ENCODE measurements at regions not wholly inside any gene's neighbourhood (a gene's known extent, or its start where the extent isn't known, plus 50 kb on each side); places are given as distances from the start of the nearest gene placed in this dataset.
"Not testable (repeated sequence)": the region's sequence is repeated elsewhere in the genome, so short reads cannot be mapped to it uniquely, and the experiment has no call there.

GRCh38 chr22:46040471-46041465, 63.8 kb upstream of the WNT7B start:
- DNase-seq (ENCODE audit: low read depth), result no peak

- no peak for DNase-seq (ENCODE audit: low read depth)
Measured at GRCh38 chr22:46041642-46042041, 64.7 kb upstream of the WNT7B start.

DNA sequence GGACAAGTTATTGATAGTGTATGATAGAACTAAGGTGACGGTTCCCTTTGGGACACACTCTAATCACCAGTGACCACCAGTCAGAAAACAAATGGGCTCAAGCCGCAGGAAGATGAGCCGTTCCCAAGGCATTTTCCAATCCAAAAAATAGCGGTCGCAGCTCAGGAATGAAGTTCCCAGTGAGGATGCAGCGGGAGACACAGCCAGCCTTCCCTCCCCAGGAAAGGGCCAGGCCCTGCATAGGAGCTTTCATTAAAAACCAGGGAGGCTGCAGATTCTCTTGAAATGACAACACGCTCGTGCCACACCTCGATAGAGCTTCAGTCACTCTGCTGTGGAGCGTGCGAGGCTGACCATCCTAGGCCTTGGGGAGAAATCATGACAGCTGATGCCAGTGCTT, 65.8 kb upstream of the WNT7B start:
- no peak for DNase-seq (ENCODE audit: low read depth)

GRCh38 chr22:46043339-46043738, 66.4 kb upstream of the WNT7B start:
- DNase-seq (ENCODE audit: low read depth), result no peak

- DNase-seq (ENCODE audit: low read depth), result no peak
Measured at GRCh38 chr22:46043816-46044620, 67.1 kb upstream of the WNT7B start.

- DNase-seq (ENCODE audit: low read depth), result no peak
Measured at GRCh38 chr22:46044621-46045458, 67.9 kb upstream of the WNT7B start.

DNA sequence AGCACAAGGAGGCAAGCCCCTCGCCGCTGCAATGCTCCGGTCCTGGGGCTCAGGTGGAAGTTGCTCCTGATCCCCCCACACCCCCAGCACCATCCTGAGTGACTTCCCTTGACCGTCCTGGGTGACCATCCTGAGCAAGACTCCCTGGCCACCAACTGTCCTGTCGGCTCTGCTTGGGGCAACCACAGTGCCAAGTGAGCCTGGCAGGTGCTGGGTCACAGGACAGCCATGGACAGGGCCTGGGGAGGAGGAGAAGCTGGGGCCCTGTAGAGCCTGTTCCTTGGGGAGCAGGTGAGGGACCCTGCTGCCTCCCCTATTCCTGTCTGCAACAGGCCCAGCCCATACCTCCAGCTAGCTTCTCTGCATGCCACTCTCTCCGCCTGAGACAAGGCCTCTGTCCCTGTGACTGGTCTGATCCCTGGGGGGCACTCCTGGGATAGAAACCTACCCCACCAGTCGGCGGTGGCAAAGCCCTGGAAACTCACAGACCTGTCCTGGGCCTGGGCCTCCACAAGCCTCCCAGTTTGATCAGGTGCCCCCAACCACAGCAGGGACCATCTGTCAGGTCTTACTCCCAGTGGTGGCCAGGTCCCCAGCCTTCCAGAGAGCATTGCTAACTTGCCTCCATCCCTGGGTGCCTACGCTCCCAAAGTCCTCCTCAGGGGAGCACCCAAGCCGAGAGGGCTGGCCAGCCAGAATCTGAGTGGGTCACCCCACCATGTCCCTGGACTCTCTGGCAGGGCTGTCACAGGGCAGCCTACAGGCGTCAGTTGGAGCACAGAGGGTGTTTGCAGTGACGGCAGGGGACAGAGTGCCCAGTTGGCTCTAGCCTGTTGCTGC, 68.7 kb upstream of the WNT7B start:
- DNase-seq (ENCODE audit: low read depth), result no peak

- DNase-seq (ENCODE audit: low read depth), result no peak
Measured at GRCh38 chr22:46046299-46046685, 69.3 kb upstream of the WNT7B start.

DNA sequence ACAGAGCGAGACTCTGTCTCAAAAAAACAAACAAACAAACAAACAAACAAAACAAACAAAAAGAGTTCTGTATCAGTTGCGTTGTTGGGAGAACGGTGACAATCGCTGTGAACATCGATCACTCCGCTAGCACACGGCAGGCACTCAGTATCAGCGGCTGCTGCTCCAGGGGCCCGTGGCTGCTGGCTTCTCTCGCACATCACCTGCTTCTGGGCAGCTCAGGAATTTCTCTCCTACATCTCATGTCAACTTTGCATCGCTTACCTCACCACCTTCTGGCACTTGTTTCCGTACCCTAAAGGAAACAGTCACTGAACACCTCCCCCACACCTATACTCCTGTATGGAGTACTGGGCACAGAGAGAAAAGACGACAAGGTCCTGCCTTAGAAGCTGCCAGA, 70.3 kb upstream of the WNT7B start:
- DNase-seq (ENCODE audit: low read depth), result no peak

GRCh38 chr22:46047841-46048595, 71.1 kb upstream of the WNT7B start:
- no peak for DNase-seq (ENCODE audit: low read depth)

GRCh38 chr22:46048661-46049060, 71.7 kb upstream of the WNT7B start:
- not testable (repeated sequence) for DNase-seq (ENCODE audit: low read depth)

DNA sequence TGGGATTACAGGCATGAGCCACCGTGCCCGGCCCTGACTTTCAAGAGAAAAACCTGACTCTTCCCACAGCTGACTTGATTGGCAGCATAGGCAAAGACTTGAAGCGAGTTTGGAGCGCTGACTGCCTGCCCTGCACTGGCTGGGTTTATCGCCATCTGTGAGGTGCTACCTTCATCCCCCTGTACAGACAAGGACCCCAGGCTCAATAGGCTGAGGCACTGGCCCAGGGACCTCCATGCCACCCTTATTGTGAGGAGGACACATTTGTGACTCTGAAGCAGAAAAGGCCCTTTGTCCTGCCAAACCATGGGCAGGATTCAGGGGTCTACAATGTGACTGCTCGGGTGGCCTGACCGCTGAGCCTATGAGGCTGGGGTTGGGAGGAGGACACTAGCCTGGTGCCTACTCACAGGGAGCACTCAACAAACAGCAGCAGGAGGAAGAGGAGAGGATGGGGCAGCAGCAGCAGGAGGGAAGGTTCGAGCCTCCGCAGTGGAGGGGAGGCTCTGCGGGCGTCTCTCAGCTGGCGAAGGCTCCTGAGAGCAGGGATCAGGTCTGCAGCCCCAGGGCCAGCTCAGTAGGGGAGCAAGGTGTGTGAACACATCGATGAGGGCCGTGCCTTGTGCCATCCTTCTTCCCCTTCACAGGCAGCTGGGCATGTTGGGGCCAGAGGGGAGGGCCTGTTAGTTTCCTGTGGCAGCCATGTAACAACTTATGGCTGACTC, 72.9 kb upstream of the WNT7B start:
- DNase-seq (ENCODE audit: low read depth), result no peak

GRCh38 chr22:46050451-46050845, 73.5 kb upstream of the WNT7B start:
- no peak for DNase-seq (ENCODE audit: low read depth)

DNA sequence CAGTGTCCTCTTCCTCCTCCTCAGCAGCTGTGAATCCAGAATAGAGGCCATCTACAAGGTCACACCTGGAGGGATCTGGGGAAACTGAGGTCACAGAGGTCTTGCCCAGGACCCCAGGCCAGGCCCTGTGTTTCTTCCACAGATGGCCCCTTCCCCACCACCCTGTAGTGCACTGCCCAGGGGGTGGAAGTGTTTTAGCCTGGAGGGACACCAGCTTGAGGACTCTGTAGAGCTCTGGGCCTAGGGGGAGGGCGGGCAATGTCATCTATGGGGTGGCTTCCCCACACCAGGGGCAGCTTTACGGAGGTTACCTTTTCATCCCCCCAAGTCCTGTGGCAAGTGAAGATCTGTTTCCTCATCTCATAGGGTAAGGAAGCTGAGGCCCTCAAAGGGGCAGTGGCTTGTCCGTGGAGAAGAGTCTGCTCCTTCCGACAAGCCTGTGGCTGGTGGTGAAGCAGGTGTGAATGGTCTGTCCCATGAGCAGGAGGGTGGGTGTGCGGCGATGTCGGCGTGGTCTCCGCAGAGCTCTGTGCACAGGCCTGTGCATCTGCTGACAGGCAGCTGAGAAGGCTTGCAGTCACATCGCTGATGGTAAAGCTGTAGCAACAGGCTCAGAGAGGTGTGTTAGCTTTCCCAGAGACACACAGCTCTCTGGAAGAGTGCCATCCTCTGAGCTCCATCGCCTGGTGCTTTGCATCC, 74.1 kb upstream of the WNT7B start:
- DNase-seq (ENCODE audit: low read depth), result no peak

GRCh38 chr22:46051646-46052045, 74.7 kb upstream of the WNT7B start:
- DNase-seq (ENCODE audit: low read depth), result no peak

DNA sequence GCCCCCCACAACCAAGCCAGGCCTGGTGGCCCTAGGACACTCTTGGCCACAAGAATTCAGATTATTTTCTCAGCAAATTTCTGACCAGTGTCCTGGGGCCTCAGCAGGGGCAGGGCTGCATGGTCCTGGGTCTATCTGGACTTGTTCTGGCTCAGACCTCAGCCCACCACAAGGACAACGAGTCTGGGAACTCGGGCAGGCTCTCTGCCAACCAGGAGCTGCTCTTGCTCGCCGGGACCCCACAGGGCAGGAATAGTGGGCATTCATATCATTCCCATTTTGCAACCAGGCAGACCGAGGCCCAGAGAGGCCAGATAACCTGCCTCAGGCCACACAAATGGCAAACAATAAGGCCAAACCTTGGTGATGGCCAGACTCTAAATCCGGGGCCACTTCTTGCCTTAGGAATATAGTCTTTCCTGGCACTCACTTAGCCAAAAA, 75.4 kb upstream of the WNT7B start:
- no peak for DNase-seq (ENCODE audit: low read depth)

DNA sequence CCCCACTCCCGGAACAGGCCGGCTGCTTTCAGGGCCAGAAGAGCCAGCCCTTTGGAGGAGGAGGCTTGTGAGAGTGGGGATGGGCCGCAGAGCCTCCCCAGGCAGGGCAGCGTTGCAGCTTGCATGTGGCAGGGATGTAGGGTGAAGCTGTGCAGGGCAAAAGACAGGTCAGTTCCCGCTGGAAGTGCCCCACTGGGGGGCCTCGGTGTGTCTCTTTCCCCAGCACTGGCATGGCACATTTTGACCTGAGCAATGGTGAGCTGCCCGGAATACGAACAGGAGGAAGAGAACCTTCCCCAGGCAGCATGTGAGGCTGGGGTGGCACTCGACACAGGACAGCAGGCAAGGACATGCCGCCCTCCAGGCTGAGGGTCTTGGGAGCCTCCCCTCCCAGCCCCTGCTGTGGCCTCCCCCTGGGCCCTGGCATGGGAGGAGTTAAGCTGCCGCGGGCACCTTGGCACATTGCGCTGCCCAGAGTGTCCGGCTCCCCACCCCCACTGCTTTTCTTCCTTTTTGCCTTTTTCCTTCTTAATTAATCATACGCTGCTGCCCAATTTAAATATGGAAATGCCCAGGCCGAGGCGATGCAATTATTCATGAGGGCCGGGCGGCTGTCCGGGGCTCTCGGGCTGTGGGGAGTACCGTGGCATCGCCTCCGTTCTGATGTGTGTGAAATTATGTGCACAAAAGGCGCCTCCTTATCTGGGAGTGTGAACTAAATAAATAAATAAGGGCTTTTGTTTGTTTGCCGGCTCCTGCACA, 76.0 kb upstream of the WNT7B start:
- no peak for DNase-seq (ENCODE audit: low read depth)

DNA sequence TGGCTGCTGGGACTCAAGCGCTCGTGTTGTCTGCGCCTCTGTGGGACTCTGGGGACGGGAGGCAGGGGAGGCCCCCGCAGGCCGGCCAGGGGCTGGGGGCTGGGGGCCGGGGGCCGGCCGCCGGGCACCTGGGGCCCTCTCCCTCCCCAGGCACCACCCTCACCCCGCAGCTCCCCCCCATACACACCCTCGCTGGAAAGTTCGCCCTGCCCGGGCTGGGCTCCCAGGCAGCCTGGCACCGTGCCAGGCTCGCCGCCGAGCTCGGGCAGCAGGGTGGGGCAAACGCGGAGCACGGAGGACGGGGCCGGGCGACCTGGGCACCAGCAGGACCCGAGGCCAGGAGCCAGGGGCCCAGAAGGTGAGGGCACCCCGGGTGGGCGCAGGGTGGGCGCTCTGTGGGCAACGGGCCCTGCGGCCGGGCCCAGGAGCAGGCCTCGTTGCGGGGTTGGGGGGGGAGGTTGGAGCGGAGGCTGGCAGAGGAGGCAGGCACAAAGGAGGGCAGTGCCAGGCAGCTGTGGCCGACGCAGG, 76.7 kb upstream of the WNT7B start:
- no peak for DNase-seq (ENCODE audit: low read depth)

Measured in fibroblast of the conjunctiva (primary cell).